Neural progenitor cell (in vitro differentiated cells): ENCODE measurements at regions not wholly inside any gene's neighbourhood (a gene's known extent, or its start where the extent isn't known, plus 50 kb on each side); places are given as distances from the start of the nearest gene placed in this dataset.

Experiments
- CTCF ChIP-seq: fragments of 200-600 bp; sonication (generic); IDR thresholded peaks from 2 replicates; pipeline ENCODE4 v1.5.1; 2017; ENCODE audit warnings: antibody characterized with exemption, mild to moderate bottlenecking
- EZH2 ChIP-seq: fragments of 200-600 bp; sonication (generic); IDR thresholded peaks from 2 replicates; pipeline ENCODE4 v1.6.1; 2017; ENCODE audit warnings: antibody characterized with exemption, mild to moderate bottlenecking, moderate library complexity

- TF ChIP-seq CTCF (no peak), EZH2 (no peak)
Observed at GRCh38 chr3:116806351-116806750, 96.8 kb downstream of the TUSC7 start.
